ENCODE measurements at regions not wholly inside any gene's neighbourhood (a gene's known extent, or its start where the extent isn't known, plus 50 kb on each side); places are given as distances from the start of the nearest gene placed in this dataset.

GRCh38 chr4:1554246-1554875 is 129.8 kb downstream of the FAM53A start:
- Histone ChIP-seq H3K4me1 (no peaks in the 10 kb centered on the region), H3K4me3 (no peak overlapping the region), H3K27ac (no peak overlapping the region), H3K4me2 (no peak overlapping the region), H3K9me3 (no peaks in the 10 kb centered on the region)
- TF ChIP-seq MYC (IDR thresholded peaks at IDR 0.05; ENCODE audit: borderline replicate concordance, low read length) (no peak), RARB (CRISPR knock-in tag; IDR thresholded peaks at IDR 0.05) (no peak), JUN (IDR thresholded peaks at IDR 0.05) (no peak), ZC3H11A (IDR thresholded peaks at IDR 0.05) (no peak), FOSL2 (IDR thresholded peaks at IDR 0.05) (no peak), FOSL2 (CRISPR knock-in tag; IDR thresholded peaks at IDR 0.05) (no peak), CHD2 (IDR thresholded peaks at IDR 0.05; ENCODE audit: low read length, partially characterized antibody) (no peak)
- ChIA-PET POLR2A (no interaction called here), CTCF (no interaction called here)
- FAIRE-seq: no peak
- DNase-seq (ENCODE audit: low read depth in 1 of 2, low spot score in 1 of 2): no peak
- ATAC-seq: no peak
- 27% methylated on average over 10 of the region's 26 CpGs for WGBS (ENCODE audit: missing lambda C conversion rate)

GRCh38 chr4:1553365-1553764 is 130.7 kb downstream of the FAM53A start:
- WGBS (ENCODE audit: missing lambda C conversion rate): 63% methylated on average over 13 of the region's 18 CpGs
- H3K4me3 ChIP-seq: no peak overlapping the region
- ChIA-PET CTCF (interaction anchor here (0.6 to 0.8 kb wide), 2 partner anchors 18 to 42 kb away, joined by 3 read pairs; no protein-coding TSS in a partner anchor), POLR2A (no interaction called here)
- TF ChIP-seq EHF (CRISPR knock-in tag; IDR thresholded peaks at IDR 0.05) (no peak), HOXA7 (CRISPR knock-in tag; IDR thresholded peaks at IDR 0.05) (no peak), HES2 (IDR thresholded peaks at IDR 0.05) (no peak), HEYL (CRISPR knock-in tag; IDR thresholded peaks at IDR 0.05) (no peak), NFE2L2 (conservative IDR thresholded peaks at IDR 0.05; ENCODE audit: low read length) (no peak), RCOR1 (IDR thresholded peaks at IDR 0.05; ENCODE audit: low read depth, low read length) (no peak), EP300 (IDR thresholded peaks at IDR 0.05) (no peak), BHLHE40 (IDR thresholded peaks at IDR 0.05; ENCODE audit: low read depth, low read length) (no peak), FOSL2 (IDR thresholded peaks at IDR 0.05) (no peak), FOSL2 (CRISPR knock-in tag; IDR thresholded peaks at IDR 0.05) (no peak), RNF2 (IDR thresholded peaks at IDR 0.05; ENCODE audit: borderline replicate concordance, low read depth) (no peak)
- TF ChIP-seq, protein P1, sequence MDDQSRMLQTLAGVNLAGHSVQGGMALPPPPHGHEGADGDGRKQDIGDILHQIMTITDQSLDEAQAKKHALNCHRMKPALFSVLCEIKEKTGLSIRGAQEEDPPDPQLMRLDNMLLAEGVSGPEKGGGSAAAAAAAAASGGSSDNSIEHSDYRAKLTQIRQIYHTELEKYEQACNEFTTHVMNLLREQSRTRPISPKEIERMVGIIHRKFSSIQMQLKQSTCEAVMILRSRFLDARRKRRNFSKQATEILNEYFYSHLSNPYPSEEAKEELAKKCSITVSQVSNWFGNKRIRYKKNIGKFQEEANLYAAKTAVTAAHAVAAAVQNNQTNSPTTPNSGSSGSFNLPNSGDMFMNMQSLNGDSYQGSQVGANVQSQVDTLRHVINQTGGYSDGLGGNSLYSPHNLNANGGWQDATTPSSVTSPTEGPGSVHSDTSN (IDR thresholded peaks at IDR 0.05): no peak
- TF ChIP-seq, protein P2, sequence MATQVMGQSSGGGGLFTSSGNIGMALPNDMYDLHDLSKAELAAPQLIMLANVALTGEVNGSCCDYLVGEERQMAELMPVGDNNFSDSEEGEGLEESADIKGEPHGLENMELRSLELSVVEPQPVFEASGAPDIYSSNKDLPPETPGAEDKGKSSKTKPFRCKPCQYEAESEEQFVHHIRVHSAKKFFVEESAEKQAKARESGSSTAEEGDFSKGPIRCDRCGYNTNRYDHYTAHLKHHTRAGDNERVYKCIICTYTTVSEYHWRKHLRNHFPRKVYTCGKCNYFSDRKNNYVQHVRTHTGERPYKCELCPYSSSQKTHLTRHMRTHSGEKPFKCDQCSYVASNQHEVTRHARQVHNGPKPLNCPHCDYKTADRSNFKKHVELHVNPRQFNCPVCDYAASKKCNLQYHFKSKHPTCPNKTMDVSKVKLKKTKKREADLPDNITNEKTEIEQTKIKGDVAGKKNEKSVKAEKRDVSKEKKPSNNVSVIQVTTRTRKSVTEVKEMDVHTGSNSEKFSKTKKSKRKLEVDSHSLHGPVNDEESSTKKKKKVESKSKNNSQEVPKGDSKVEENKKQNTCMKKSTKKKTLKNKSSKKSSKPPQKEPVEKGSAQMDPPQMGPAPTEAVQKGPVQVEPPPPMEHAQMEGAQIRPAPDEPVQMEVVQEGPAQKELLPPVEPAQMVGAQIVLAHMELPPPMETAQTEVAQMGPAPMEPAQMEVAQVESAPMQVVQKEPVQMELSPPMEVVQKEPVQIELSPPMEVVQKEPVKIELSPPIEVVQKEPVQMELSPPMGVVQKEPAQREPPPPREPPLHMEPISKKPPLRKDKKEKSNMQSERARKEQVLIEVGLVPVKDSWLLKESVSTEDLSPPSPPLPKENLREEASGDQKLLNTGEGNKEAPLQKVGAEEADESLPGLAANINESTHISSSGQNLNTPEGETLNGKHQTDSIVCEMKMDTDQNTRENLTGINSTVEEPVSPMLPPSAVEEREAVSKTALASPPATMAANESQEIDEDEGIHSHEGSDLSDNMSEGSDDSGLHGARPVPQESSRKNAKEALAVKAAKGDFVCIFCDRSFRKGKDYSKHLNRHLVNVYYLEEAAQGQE (IDR thresholded peaks at IDR 0.05): no peak
- H3K4me1 ChIP-seq: no peaks in the 10 kb centered on the region
- no peak for ATAC-seq
- H3K4me2 ChIP-seq: no peak overlapping the region
- no peaks in the 10 kb centered on the region for H3K9me3 ChIP-seq
- FAIRE-seq: no peak
- DNase-seq (ENCODE audit: low read depth in 1 of 2, low spot score in 1 of 2): no peak
- no peak overlapping the region for H3K27ac ChIP-seq

DNA sequence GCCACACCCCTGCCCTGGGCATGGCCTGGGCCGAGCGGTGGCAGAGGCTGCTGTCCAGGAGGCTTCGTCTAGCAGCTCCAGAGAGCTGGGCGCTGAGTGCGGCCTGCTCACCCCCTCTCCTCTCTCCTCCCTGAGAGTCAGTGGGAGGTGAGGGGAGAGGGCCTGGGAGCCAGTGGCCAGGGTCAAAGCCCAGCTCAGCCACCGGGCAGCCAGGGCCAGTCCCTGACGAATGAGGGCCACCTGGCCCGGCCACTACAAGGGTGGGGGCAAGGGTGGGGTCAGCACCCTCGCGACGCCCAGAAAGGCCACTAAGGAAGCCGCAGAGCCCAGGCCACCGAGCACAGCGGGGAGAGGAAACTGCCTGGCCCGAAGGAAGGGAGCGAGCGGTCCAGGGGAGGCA is 131.7 kb downstream of the FAM53A start:
- H3K27ac ChIP-seq: no peak overlapping the region
- CTCF ChIA-PET: interaction anchor here (0.8 kb wide), 1 partner anchor 41 kb away, joined by 3 read pairs; no protein-coding TSS in a partner anchor
- POLR2A ChIA-PET: no interaction called here
- ATAC-seq: no peak
- 98% methylated on average over 8 of the region's 17 CpGs for WGBS (ENCODE audit: missing lambda C conversion rate)
- no peaks in the 10 kb centered on the region for H3K4me1 ChIP-seq
- no peak overlapping the region for H3K4me3 ChIP-seq
- no peak for DNase-seq (ENCODE audit: low read depth in 1 of 2, low spot score in 1 of 2)
- no peaks in the 10 kb centered on the region for H3K9me3 ChIP-seq
- H3K4me2 ChIP-seq: no peak overlapping the region
- TF ChIP-seq, protein P3, sequence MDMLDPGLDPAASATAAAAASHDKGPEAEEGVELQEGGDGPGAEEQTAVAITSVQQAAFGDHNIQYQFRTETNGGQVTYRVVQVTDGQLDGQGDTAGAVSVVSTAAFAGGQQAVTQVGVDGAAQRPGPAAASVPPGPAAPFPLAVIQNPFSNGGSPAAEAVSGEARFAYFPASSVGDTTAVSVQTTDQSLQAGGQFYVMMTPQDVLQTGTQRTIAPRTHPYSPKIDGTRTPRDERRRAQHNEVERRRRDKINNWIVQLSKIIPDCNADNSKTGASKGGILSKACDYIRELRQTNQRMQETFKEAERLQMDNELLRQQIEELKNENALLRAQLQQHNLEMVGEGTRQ (IDR thresholded peaks at IDR 0.05): no peak
- TF ChIP-seq MAZ (IDR thresholded peaks at IDR 0.05; ENCODE audit: borderline replicate concordance, low read depth, low read length) (no peak), CHD2 (IDR thresholded peaks at IDR 0.05; ENCODE audit: low read length, partially characterized antibody) (no peak), NFE2L2 (conservative IDR thresholded peaks at IDR 0.05; ENCODE audit: low read length) (no peak), ESRRA (IDR thresholded peaks at IDR 0.05; ENCODE audit: borderline replicate concordance, low read length) (no peak), SREBF2 (IDR thresholded peaks at IDR 0.05) (no peak)
- no peak for FAIRE-seq

Measured in A549 (cell line).